WTC11 (cell line): ENCODE measurements at regions not wholly inside any gene's neighbourhood (a gene's known extent, or its start where the extent isn't known, plus 50 kb on each side); places are given as distances from the start of the nearest gene placed in this dataset.

Experiments
- CTCF ChIP-seq: fragments of 200-600 bp; IDR thresholded peaks from 2 replicates; pipeline ENCODE4 v1.8.0; 2022; ENCODE audit warnings: antibody characterized with exemption
- FOXJ3 ChIP-seq: sonication (generic); formaldehyde crosslinking; IDR thresholded peaks from 2 replicates; pipeline ENCODE4 v1.9.0; 2021; ENCODE audit warnings: missing genetic modification reagents, mild to moderate bottlenecking, borderline replicate concordance
- RELA ChIP-seq: sonication (generic); formaldehyde crosslinking; IDR thresholded peaks from 2 replicates; pipeline ENCODE4 v1.8.1; 2022; ENCODE audit warnings: missing genetic modification reagents, mild to moderate bottlenecking, borderline replicate concordance

- TF ChIP-seq CTCF (no peak), FOXJ3 (no peak), RELA (CRISPR knock-in tag) (no peak)
Measured at GRCh38 chr6:93822434-93823265, 403.3 kb upstream of the EPHA7 start.
